SIG-M5 treated with dmso at 0.1 percent for 504 hours (cell line): ENCODE measurements at regions not wholly inside any gene's neighbourhood (a gene's known extent, or its start where the extent isn't known, plus 50 kb on each side); places are given as distances from the start of the nearest gene placed in this dataset.
"Not testable (repeated sequence)": the region's sequence is repeated elsewhere in the genome, so short reads cannot be mapped to it uniquely, and the experiment has no call there.

Experiments
- DNase-seq: peaks from one replicate; lab custom pipeline; 2025; ENCODE audit not compliant: unreplicated experiment; lab: John Stamatoyannopoulos, UW

- DNase-seq: no peak
Measured at GRCh38 chr11:13166036-13166435, 111.6 kb upstream of the BMAL1 start.

GRCh38 chr11:13168271-13168670 lies 109.3 kb upstream of the BMAL1 start:
- no peak for DNase-seq

- no peak for DNase-seq
Measured at GRCh38 chr11:13169709-13170108, 107.9 kb upstream of the BMAL1 start.

- DNase-seq: no peak
Measured at GRCh38 chr11:13174090-13174489, 103.5 kb upstream of the BMAL1 start.

GRCh38 chr11:13183094-13183825 lies 94.3 kb upstream of the BMAL1 start:
- DNase-seq: peak; percentile 10

- no peak for DNase-seq
Measured at GRCh38 chr11:13183826-13184196, 93.8 kb upstream of the BMAL1 start.

- DNase-seq: no peak
Measured at GRCh38 chr11:13184295-13184794, 93.2 kb upstream of the BMAL1 start.

GRCh38 chr11:13188179-13188578 lies 89.4 kb upstream of the BMAL1 start:
- no peak for DNase-seq

GRCh38 chr11:13189561-13190426 lies 87.8 kb upstream of the BMAL1 start:
- DNase-seq: no peak

GRCh38 chr11:13193613-13194012 lies 84.0 kb upstream of the BMAL1 start:
- DNase-seq: no peak

- DNase-seq: not testable (repeated sequence)
Measured at GRCh38 chr11:13197374-13197773, 80.2 kb upstream of the BMAL1 start.

GRCh38 chr11:13205486-13205885 lies 72.1 kb upstream of the BMAL1 start:
- peak; percentile 61 for DNase-seq

- no peak for DNase-seq
Measured at GRCh38 chr11:13206086-13206640, 71.4 kb upstream of the BMAL1 start.

- no peak for DNase-seq
Measured at GRCh38 chr11:13207270-13207664, 70.3 kb upstream of the BMAL1 start.

GRCh38 chr11:13207665-13208594 lies 69.7 kb upstream of the BMAL1 start:
- DNase-seq: peak; percentile 78

- no peak for DNase-seq
Measured at GRCh38 chr11:13208921-13209320, 68.7 kb upstream of the BMAL1 start.

- no peak for DNase-seq
Measured at GRCh38 chr11:13209379-13209778, 68.2 kb upstream of the BMAL1 start.

GRCh38 chr11:13210424-13210823 lies 67.2 kb upstream of the BMAL1 start:
- peak; percentile 8 for DNase-seq

GRCh38 chr11:13214276-13214675 lies 63.3 kb upstream of the BMAL1 start:
- DNase-seq: no peak

- no peak for DNase-seq
Measured at GRCh38 chr11:13215149-13215548, 62.4 kb upstream of the BMAL1 start.
